NCI-H748 (cell line): ENCODE measurements at regions not wholly inside any gene's neighbourhood (a gene's known extent, or its start where the extent isn't known, plus 50 kb on each side); places are given as distances from the start of the nearest gene placed in this dataset.
A peak's percentile ranks its signal among the peaks of the same experiment; 100 is the strongest.
"Not testable (repeated sequence)": the region's sequence is repeated elsewhere in the genome, so short reads cannot be mapped to it uniquely, and the experiment has no call there.

Source experiments
- DNase-seq: peaks from one replicate; lab custom pipeline; 2025; ENCODE audit not compliant: unreplicated experiment; lab: John Stamatoyannopoulos, UW

GRCh38 chr3:75840160-75840559 lies 54.8 kb upstream of the ZNF717 start:
- not testable (repeated sequence) for DNase-seq

- peak; percentile 29 for DNase-seq
Observed at GRCh38 chr3:75850301-75851008, 65.1 kb upstream of the ZNF717 start.

GRCh38 chr3:75863130-75863529 lies 77.8 kb upstream of the ZNF717 start:
- no peak for DNase-seq

- DNase-seq: no peak
Observed at GRCh38 chr3:75863878-75864277, 78.5 kb upstream of the ZNF717 start.

GRCh38 chr3:75883719-75884118 lies 98.4 kb upstream of the ZNF717 start:
- DNase-seq: not testable (repeated sequence)

GRCh38 chr3:75886971-75887526 lies 101.7 kb upstream of the ZNF717 start:
- DNase-seq: no peak

- DNase-seq: no peak
Observed at GRCh38 chr3:75894234-75894633, 108.9 kb upstream of the ZNF717 start.

GRCh38 chr3:75896265-75896664 lies 110.9 kb upstream of the ZNF717 start:
- no peak for DNase-seq

GRCh38 chr3:75901446-75901845 lies 116.1 kb upstream of the ZNF717 start:
- not testable (repeated sequence) for DNase-seq

- DNase-seq: peak; percentile 58
Observed at GRCh38 chr3:75906555-75907112, 121.3 kb upstream of the ZNF717 start.

GRCh38 chr3:75913800-75914350 lies 128.5 kb upstream of the ZNF717 start:
- DNase-seq: no peak

GRCh38 chr3:75914741-75915140 lies 129.4 kb upstream of the ZNF717 start:
- DNase-seq: not testable (repeated sequence)

- DNase-seq: no peak
Observed at GRCh38 chr3:75938921-75939320, 153.6 kb upstream of the ZNF717 start.

- no peak for DNase-seq
Observed at GRCh38 chr3:75951941-75952340, 166.6 kb upstream of the ZNF717 start.

- DNase-seq: not testable (repeated sequence)
Observed at GRCh38 chr3:75960031-75960430, 174.7 kb upstream of the ZNF717 start.

GRCh38 chr3:75962054-75962453 lies 176.7 kb upstream of the ZNF717 start:
- DNase-seq: not testable (repeated sequence)

- DNase-seq: no peak
Observed at GRCh38 chr3:75967071-75967470, 181.7 kb upstream of the ZNF717 start.

- DNase-seq: no peak
Observed at GRCh38 chr3:75978686-75979085, 193.3 kb upstream of the ZNF717 start.

- DNase-seq: no peak
Observed at GRCh38 chr3:75981401-75981800, 196.1 kb upstream of the ZNF717 start.

- no peak for DNase-seq
Observed at GRCh38 chr3:75982151-75982550, 196.8 kb upstream of the ZNF717 start.

- DNase-seq: no peak
Observed at GRCh38 chr3:75983111-75983510, 197.8 kb upstream of the ZNF717 start.

GRCh38 chr3:75983609-75984290 lies 198.4 kb upstream of the ZNF717 start:
- no peak for DNase-seq
